ENCODE measurements at regions not wholly inside any gene's neighbourhood (a gene's known extent, or its start where the extent isn't known, plus 50 kb on each side); places are given as distances from the start of the nearest gene placed in this dataset.

- WGBS, result 89% methylated on average over 8 of the region's 8 CpGs
- H2BK120ac ChIP-seq (ENCODE audit: low read depth, low read length), result no peak overlapping the region
- H3K4me3 ChIP-seq (ENCODE audit: insufficient read depth in 1 of 2, low read depth in 1 of 2, low read length in 2 of 2), result no peak overlapping the region
- H3K14ac ChIP-seq (ENCODE audit: low read length in 2 of 2), result no peak overlapping the region
- no peak overlapping the region for H2AFZ ChIP-seq (ENCODE audit: low read depth, low read length)
- H3K79me1 ChIP-seq (replicated peaks; ENCODE audit: low read length, poor library complexity, severe bottlenecking), result no peaks in the 10 kb centered on the region
- H3K36me3 ChIP-seq (ENCODE audit: control insufficient read depth in 1 of 2, insufficient read depth in 2 of 2, low read depth in 1 of 2, low read length in 2 of 2), result no peaks in the 10 kb centered on the region
- H2AK5ac ChIP-seq (ENCODE audit: low read length, severe bottlenecking), result no peak overlapping the region
- no peak overlapping the region for H4K91ac ChIP-seq (ENCODE audit: low read length)
- H3K18ac ChIP-seq (ENCODE audit: low read depth in 1 of 2, low read length in 2 of 2), result no peak overlapping the region
- H3K27me3 ChIP-seq (ENCODE audit: control insufficient read depth in 1 of 2, insufficient read depth in 1 of 2, low read length in 2 of 2), result peaks cover 0 to 3% of the 10 kb centered on the region in 2 experiments
- no peak overlapping the region for H3K27ac ChIP-seq (ENCODE audit: low read length, poor library complexity, severe bottlenecking)
- H3K9ac ChIP-seq (ENCODE audit: low read length), result no peak overlapping the region
- no peak overlapping the region for H4K8ac ChIP-seq (ENCODE audit: low read length)
- no peaks in the 10 kb centered on the region for H3K9me3 ChIP-seq (ENCODE audit: control insufficient read depth, low read length)
- no peak overlapping the region for H3K4me2 ChIP-seq (ENCODE audit: low read length, poor library complexity, severe bottlenecking)
- peaks cover 2% of the 10 kb centered on the region for H3K4me1 ChIP-seq (ENCODE audit: control insufficient read depth, insufficient read depth, low read depth, low read length)
- H3K23ac ChIP-seq (ENCODE audit: low read length in 2 of 2), result no peak overlapping the region
- H3K4ac ChIP-seq (ENCODE audit: low read depth in 1 of 2, low read length in 2 of 2), result no peak overlapping the region
- H2BK12ac ChIP-seq (ENCODE audit: low read length in 2 of 2), result no peak overlapping the region
- no peak for DNase-seq
- no peak overlapping the region for H2BK15ac ChIP-seq (ENCODE audit: low read depth, poor library complexity, severe bottlenecking)
- no peak overlapping the region for H2BK5ac ChIP-seq (ENCODE audit: low read depth, low read length, poor library complexity, severe bottlenecking)
Observed at GRCh38 chr9:99305124-99305523, 83.0 kb downstream of the SEC61B start.

GRCh38 chr9:99305820-99306811 lies 84.0 kb downstream of the SEC61B start:
- no peaks in the 10 kb centered on the region for H3K9me3 ChIP-seq (ENCODE audit: control insufficient read depth, low read length)
- peak overlapping the region; percentile 48 for H4K91ac ChIP-seq (ENCODE audit: low read length)
- H2BK5ac ChIP-seq (ENCODE audit: low read depth, low read length, poor library complexity, severe bottlenecking), result no peak overlapping the region
- no peaks in the 10 kb centered on the region for H3K79me1 ChIP-seq (replicated peaks; ENCODE audit: low read length, poor library complexity, severe bottlenecking)
- H2BK120ac ChIP-seq (ENCODE audit: low read depth, low read length), result no peak overlapping the region
- H3K4me1 ChIP-seq (ENCODE audit: control insufficient read depth, insufficient read depth, low read depth, low read length), result peaks cover 2% of the 10 kb centered on the region
- no peaks in the 10 kb centered on the region for H3K36me3 ChIP-seq (ENCODE audit: control insufficient read depth in 1 of 2, insufficient read depth in 2 of 2, low read depth in 1 of 2, low read length in 2 of 2)
- no peak overlapping the region for H3K18ac ChIP-seq (ENCODE audit: low read depth in 1 of 2, low read length in 2 of 2)
- H3K23ac ChIP-seq (ENCODE audit: low read length in 2 of 2), result no peak overlapping the region
- no peak overlapping the region for H2AFZ ChIP-seq (ENCODE audit: low read depth, low read length)
- no peak overlapping the region for H3K9ac ChIP-seq (ENCODE audit: low read length)
- H3K14ac ChIP-seq (ENCODE audit: low read length in 2 of 2), result peak overlapping the region in 1 of 2 experiments; percentile 92
- no peak overlapping the region for H2BK15ac ChIP-seq (ENCODE audit: low read depth, poor library complexity, severe bottlenecking)
- H3K4ac ChIP-seq (ENCODE audit: low read depth in 1 of 2, low read length in 2 of 2), result no peak overlapping the region
- no peak overlapping the region for H3K4me2 ChIP-seq (ENCODE audit: low read length, poor library complexity, severe bottlenecking)
- 96% methylated on average over 38 of the region's 41 CpGs for WGBS
- no peak overlapping the region for H3K27ac ChIP-seq (ENCODE audit: low read length, poor library complexity, severe bottlenecking)
- no peak overlapping the region for H2AK5ac ChIP-seq (ENCODE audit: low read length, severe bottlenecking)
- no peak overlapping the region for H2BK12ac ChIP-seq (ENCODE audit: low read length in 2 of 2)
- H3K4me3 ChIP-seq (ENCODE audit: insufficient read depth in 1 of 2, low read depth in 1 of 2, low read length in 2 of 2), result no peak overlapping the region
- no peak for DNase-seq
- H3K27me3 ChIP-seq (ENCODE audit: control insufficient read depth in 1 of 2, insufficient read depth in 1 of 2, low read length in 2 of 2), result no peaks in the 10 kb centered on the region
- H4K8ac ChIP-seq (ENCODE audit: low read length), result peak overlapping the region; percentile 55

GRCh38 chr9:99307851-99308250 lies 85.8 kb downstream of the SEC61B start:
- H2AK5ac ChIP-seq (ENCODE audit: low read length, severe bottlenecking), result no peak overlapping the region
- no peak overlapping the region for H3K27ac ChIP-seq (ENCODE audit: low read length, poor library complexity, severe bottlenecking)
- no peak overlapping the region for H2BK5ac ChIP-seq (ENCODE audit: low read depth, low read length, poor library complexity, severe bottlenecking)
- no peak overlapping the region for H3K18ac ChIP-seq (ENCODE audit: low read depth in 1 of 2, low read length in 2 of 2)
- no peak overlapping the region for H3K4me3 ChIP-seq (ENCODE audit: insufficient read depth in 1 of 2, low read depth in 1 of 2, low read length in 2 of 2)
- no peak overlapping the region for H3K9ac ChIP-seq (ENCODE audit: low read length)
- H3K36me3 ChIP-seq (ENCODE audit: control insufficient read depth in 1 of 2, insufficient read depth in 2 of 2, low read depth in 1 of 2, low read length in 2 of 2), result no peaks in the 10 kb centered on the region
- H3K79me1 ChIP-seq (replicated peaks; ENCODE audit: low read length, poor library complexity, severe bottlenecking), result no peaks in the 10 kb centered on the region
- no peak overlapping the region for H2AFZ ChIP-seq (ENCODE audit: low read depth, low read length)
- H3K4ac ChIP-seq (ENCODE audit: low read depth in 1 of 2, low read length in 2 of 2), result no peak overlapping the region
- WGBS, result 22% methylated on average over 4 of the region's 4 CpGs
- no peaks in the 10 kb centered on the region for H3K9me3 ChIP-seq (ENCODE audit: control insufficient read depth, low read length)
- H3K4me2 ChIP-seq (ENCODE audit: low read length, poor library complexity, severe bottlenecking), result no peak overlapping the region
- no peak overlapping the region for H3K23ac ChIP-seq (ENCODE audit: low read length in 2 of 2)
- H2BK15ac ChIP-seq (ENCODE audit: low read depth, poor library complexity, severe bottlenecking), result no peak overlapping the region
- no peak overlapping the region for H4K91ac ChIP-seq (ENCODE audit: low read length)
- H3K14ac ChIP-seq (ENCODE audit: low read length in 2 of 2), result no peak overlapping the region
- no peak overlapping the region for H4K8ac ChIP-seq (ENCODE audit: low read length)
- DNase-seq, result peak; percentile 50
- H3K27me3 ChIP-seq (ENCODE audit: control insufficient read depth in 1 of 2, insufficient read depth in 1 of 2, low read length in 2 of 2), result no peaks in the 10 kb centered on the region
- no peak overlapping the region for H2BK120ac ChIP-seq (ENCODE audit: low read depth, low read length)
- H3K4me1 ChIP-seq (ENCODE audit: control insufficient read depth, insufficient read depth, low read depth, low read length), result peaks cover 2% of the 10 kb centered on the region
- H2BK12ac ChIP-seq (ENCODE audit: low read length in 2 of 2), result no peak overlapping the region

GRCh38 chr9:99309141-99309939 lies 87.3 kb downstream of the SEC61B start:
- 100% methylated on average over 4 of the region's 7 CpGs for WGBS
- Histone ChIP-seq H2BK120ac (ENCODE audit: low read depth, low read length) (no peak overlapping the region), H2BK12ac (ENCODE audit: low read length in 2 of 2) (no peak overlapping the region), H3K27me3 (ENCODE audit: control insufficient read depth in 1 of 2, insufficient read depth in 1 of 2, low read length in 2 of 2) (no peaks in the 10 kb centered on the region), H3K27ac (ENCODE audit: low read length, poor library complexity, severe bottlenecking) (no peak overlapping the region), H2AK5ac (ENCODE audit: low read length, severe bottlenecking) (no peak overlapping the region), H4K91ac (ENCODE audit: low read length) (no peak overlapping the region), H3K14ac (ENCODE audit: low read length in 2 of 2) (no peak overlapping the region), H3K9ac (ENCODE audit: low read length) (no peak overlapping the region), H3K4ac (ENCODE audit: low read depth in 1 of 2, low read length in 2 of 2) (no peak overlapping the region), H2AFZ (ENCODE audit: low read depth, low read length) (no peak overlapping the region), H3K36me3 (ENCODE audit: control insufficient read depth in 1 of 2, insufficient read depth in 2 of 2, low read depth in 1 of 2, low read length in 2 of 2) (no peaks in the 10 kb centered on the region), H3K9me3 (ENCODE audit: control insufficient read depth, low read length) (no peaks in the 10 kb centered on the region), H3K18ac (ENCODE audit: low read depth in 1 of 2, low read length in 2 of 2) (no peak overlapping the region), H2BK5ac (ENCODE audit: low read depth, low read length, poor library complexity, severe bottlenecking) (no peak overlapping the region), H4K8ac (ENCODE audit: low read length) (no peak overlapping the region), H3K4me3 (ENCODE audit: insufficient read depth in 1 of 2, low read depth in 1 of 2, low read length in 2 of 2) (no peak overlapping the region), H2BK15ac (ENCODE audit: low read depth, poor library complexity, severe bottlenecking) (no peak overlapping the region), H3K4me1 (ENCODE audit: control insufficient read depth, insufficient read depth, low read depth, low read length) (peaks cover 2% of the 10 kb centered on the region), H3K23ac (ENCODE audit: low read length in 2 of 2) (no peak overlapping the region), H3K79me1 (replicated peaks; ENCODE audit: low read length, poor library complexity, severe bottlenecking) (no peaks in the 10 kb centered on the region), H3K4me2 (ENCODE audit: low read length, poor library complexity, severe bottlenecking) (no peak overlapping the region)
- no peak for DNase-seq

Data from mesenchymal stem cell (in vitro differentiated cells and primary cell).